Mammary epithelial cell (primary cell): ENCODE measurements at regions not wholly inside any gene's neighbourhood (a gene's known extent, or its start where the extent isn't known, plus 50 kb on each side); places are given as distances from the start of the nearest gene placed in this dataset.

Experiments
- EZH2 ChIP-seq: IDR thresholded peaks from 2 replicates; pipeline ENCODE4 v1.6.1; 2012; ENCODE audit warnings: low read length, inconsistent platforms, borderline replicate concordance
- TF ChIP-seq, protein P1 (sequence below), 2 donors: IDR thresholded peaks in 1 of 2; conservative IDR thresholded peaks in 1 of 2; 2 replicates each; pipeline ENCODE4 v1.5.1; 2011 to 2012; ENCODE audit warnings: inconsistent platforms in 2 of 2, low read length in 2 of 2, mild to moderate bottlenecking in 2 of 2, control low read depth in 1 of 2, low read depth in 1 of 2; ENCODE audit not compliant: insufficient read depth in 1 of 2; ENCODE audit errors: extremely low read depth in 1 of 2

DNA sequence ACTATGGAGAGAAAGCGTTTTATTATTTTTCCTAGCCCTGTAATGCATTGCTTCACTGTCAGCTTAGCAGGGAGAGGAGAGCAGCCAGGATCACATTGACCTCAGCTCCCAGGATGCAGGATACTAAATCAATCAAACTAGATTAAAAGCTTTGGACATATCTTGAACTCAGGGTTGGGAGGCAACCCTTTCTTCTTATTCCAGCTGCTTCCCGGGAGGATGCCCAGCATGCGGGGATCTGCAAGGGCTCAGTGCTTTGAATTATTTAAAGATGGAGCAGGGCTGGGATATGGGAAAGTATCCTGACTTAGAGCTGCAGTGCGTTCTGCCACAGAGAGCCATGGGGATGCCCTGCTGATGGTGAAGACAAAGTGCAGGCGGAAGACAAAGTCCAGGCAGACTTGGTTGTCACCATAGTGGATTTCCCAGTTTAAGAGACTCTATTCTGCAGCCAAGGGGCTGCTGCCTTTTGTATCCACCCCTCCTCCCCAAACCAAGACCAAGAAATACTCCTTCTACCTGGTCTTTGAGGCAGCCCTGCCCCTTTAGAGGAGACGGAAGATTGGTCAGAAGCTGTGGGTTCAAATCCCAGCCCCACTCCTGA lies 1035.0 kb downstream of the TBC1D22A start:
- TF ChIP-seq, protein P1, sequence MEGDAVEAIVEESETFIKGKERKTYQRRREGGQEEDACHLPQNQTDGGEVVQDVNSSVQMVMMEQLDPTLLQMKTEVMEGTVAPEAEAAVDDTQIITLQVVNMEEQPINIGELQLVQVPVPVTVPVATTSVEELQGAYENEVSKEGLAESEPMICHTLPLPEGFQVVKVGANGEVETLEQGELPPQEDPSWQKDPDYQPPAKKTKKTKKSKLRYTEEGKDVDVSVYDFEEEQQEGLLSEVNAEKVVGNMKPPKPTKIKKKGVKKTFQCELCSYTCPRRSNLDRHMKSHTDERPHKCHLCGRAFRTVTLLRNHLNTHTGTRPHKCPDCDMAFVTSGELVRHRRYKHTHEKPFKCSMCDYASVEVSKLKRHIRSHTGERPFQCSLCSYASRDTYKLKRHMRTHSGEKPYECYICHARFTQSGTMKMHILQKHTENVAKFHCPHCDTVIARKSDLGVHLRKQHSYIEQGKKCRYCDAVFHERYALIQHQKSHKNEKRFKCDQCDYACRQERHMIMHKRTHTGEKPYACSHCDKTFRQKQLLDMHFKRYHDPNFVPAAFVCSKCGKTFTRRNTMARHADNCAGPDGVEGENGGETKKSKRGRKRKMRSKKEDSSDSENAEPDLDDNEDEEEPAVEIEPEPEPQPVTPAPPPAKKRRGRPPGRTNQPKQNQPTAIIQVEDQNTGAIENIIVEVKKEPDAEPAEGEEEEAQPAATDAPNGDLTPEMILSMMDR (conservative IDR thresholded peaks at IDR 0.05 in 1 of 2, IDR thresholded peaks at IDR 0.05 in 1 of 2; ENCODE audit: extremely low read depth in 1 of 2, insufficient read depth in 1 of 2, low read depth in 1 of 2, low read length in 2 of 2), result no peak
- TF ChIP-seq EZH2, result no peak
